Dermis microvascular lymphatic vessel endothelial cell (primary cell): ENCODE measurements at regions not wholly inside any gene's neighbourhood (a gene's known extent, or its start where the extent isn't known, plus 50 kb on each side); places are given as distances from the start of the nearest gene placed in this dataset.

Experiments
- DNase-seq, 2 donors: peaks; one replicate each; pipeline versions ENCODE4 v3.0.0 to v3.0.0-alpha.2; 2010; ENCODE audit warnings: low read depth in 2 of 2

GRCh38 chr2:105652014-105652796, 92.5 kb upstream of the NCK2 start:
- no peak for DNase-seq

- DNase-seq, result no peak
These were observed 95.2 kb upstream of the NCK2 start for GRCh38 chr2:105649534-105649933.

GRCh38 chr2:105647731-105648130, 97.0 kb upstream of the NCK2 start:
- DNase-seq, result no peak

- no peak for DNase-seq
These were observed 98.0 kb upstream of the NCK2 start for GRCh38 chr2:105646774-105647076.

- no peak for DNase-seq
These were observed 98.6 kb upstream of the NCK2 start for GRCh38 chr2:105645938-105646773.

GRCh38 chr2:105645031-105645937, 99.4 kb upstream of the NCK2 start:
- no peak for DNase-seq

- DNase-seq, result no peak
These were observed 100.3 kb upstream of the NCK2 start for GRCh38 chr2:105644174-105644980.

GRCh38 chr2:105643405-105644173, 101.1 kb upstream of the NCK2 start:
- DNase-seq, result no peak

- DNase-seq, result no peak
These were observed 103.3 kb upstream of the NCK2 start for GRCh38 chr2:105641389-105641811.

- DNase-seq, result no peak
These were observed 104.5 kb upstream of the NCK2 start for GRCh38 chr2:105640246-105640645.

GRCh38 chr2:105636109-105636740, 108.5 kb upstream of the NCK2 start:
- no peak for DNase-seq

GRCh38 chr2:105635564-105635963, 109.1 kb upstream of the NCK2 start:
- no peak for DNase-seq

GRCh38 chr2:105634198-105634597, 110.5 kb upstream of the NCK2 start:
- no peak for DNase-seq

GRCh38 chr2:105631922-105632321, 112.8 kb upstream of the NCK2 start:
- DNase-seq, result no peak

- DNase-seq, result no peak
These were observed 113.7 kb upstream of the NCK2 start for GRCh38 chr2:105631011-105631410.

GRCh38 chr2:105629634-105630033, 115.1 kb upstream of the NCK2 start:
- DNase-seq, result no peak

- DNase-seq, result no peak
These were observed 117.2 kb upstream of the NCK2 start for GRCh38 chr2:105627534-105627933.

- DNase-seq, result no peak
These were observed 117.8 kb upstream of the NCK2 start for GRCh38 chr2:105626966-105627340.

- DNase-seq, result no peak
These were observed 118.3 kb upstream of the NCK2 start for GRCh38 chr2:105626212-105626965.
